A673 (cell line): ENCODE measurements at regions not wholly inside any gene's neighbourhood (a gene's known extent, or its start where the extent isn't known, plus 50 kb on each side); places are given as distances from the start of the nearest gene placed in this dataset.

Experiments used
- EZH2 ChIP-seq: fragments of 200-600 bp; sonication (generic); IDR thresholded peaks from 2 replicates; pipeline ENCODE4 v1.6.1; 2017; ENCODE audit warnings: borderline replicate concordance, low read depth, mild to moderate bottlenecking, mixed read lengths, antibody characterized with exemption, low read length; ENCODE audit not compliant: poor library complexity, severe bottlenecking
- TF ChIP-seq, protein P1 (sequence below): fragments of 300-800, 200-600 bp; sonication (generic); conservative IDR thresholded peaks from 2 replicates; pipeline ENCODE4 v1.5.1; 2017; ENCODE audit warnings: low read depth, mild to moderate bottlenecking, antibody characterized with exemption, low read length, moderate library complexity, mixed read lengths

DNA sequence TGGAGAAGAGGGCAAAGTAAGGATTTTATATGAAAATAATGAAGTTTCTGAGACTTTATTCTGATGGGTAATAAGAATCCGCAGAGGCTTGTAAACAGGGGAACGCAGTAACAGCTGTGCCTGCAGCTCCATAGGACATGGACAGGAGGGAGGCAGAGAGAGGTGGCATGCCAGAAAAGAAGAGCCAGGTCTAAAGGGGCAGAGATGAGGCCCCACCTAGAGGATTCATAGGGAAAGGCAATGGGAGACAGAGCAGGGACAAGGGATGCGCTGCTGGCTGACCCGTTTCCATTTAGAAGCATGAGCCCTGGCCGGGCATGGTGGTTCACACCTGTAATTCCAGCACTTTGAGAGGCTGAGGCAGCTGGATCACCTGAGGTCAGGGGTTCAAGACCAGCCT, 340.3 kb upstream of the CDH5 start:
- TF ChIP-seq, protein P1, sequence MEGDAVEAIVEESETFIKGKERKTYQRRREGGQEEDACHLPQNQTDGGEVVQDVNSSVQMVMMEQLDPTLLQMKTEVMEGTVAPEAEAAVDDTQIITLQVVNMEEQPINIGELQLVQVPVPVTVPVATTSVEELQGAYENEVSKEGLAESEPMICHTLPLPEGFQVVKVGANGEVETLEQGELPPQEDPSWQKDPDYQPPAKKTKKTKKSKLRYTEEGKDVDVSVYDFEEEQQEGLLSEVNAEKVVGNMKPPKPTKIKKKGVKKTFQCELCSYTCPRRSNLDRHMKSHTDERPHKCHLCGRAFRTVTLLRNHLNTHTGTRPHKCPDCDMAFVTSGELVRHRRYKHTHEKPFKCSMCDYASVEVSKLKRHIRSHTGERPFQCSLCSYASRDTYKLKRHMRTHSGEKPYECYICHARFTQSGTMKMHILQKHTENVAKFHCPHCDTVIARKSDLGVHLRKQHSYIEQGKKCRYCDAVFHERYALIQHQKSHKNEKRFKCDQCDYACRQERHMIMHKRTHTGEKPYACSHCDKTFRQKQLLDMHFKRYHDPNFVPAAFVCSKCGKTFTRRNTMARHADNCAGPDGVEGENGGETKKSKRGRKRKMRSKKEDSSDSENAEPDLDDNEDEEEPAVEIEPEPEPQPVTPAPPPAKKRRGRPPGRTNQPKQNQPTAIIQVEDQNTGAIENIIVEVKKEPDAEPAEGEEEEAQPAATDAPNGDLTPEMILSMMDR: peak; percentile 41
- TF ChIP-seq EZH2: no peak
